NT2/D1 (cell line): ENCODE measurements at regions not wholly inside any gene's neighbourhood (a gene's known extent, or its start where the extent isn't known, plus 50 kb on each side); places are given as distances from the start of the nearest gene placed in this dataset.

Experiments
- SUZ12 ChIP-seq: IDR thresholded peaks from 2 replicates; pipeline ENCODE4 v1.6.1; 2011; ENCODE audit not compliant: insufficient read length, insufficient read depth; ENCODE audit errors: extremely low read depth
- YY1 ChIP-seq: IDR thresholded peaks from 2 replicates; pipeline ENCODE4 v1.6.1; 2011; ENCODE audit not compliant: insufficient read length, insufficient read depth

- TF ChIP-seq YY1 = no peak
- no peak for TF ChIP-seq SUZ12
Measured at GRCh38 chr1:234551032-234551378, 59.0 kb downstream of the IRF2BP2 start.
